HG02970 (cell line): ENCODE measurements at regions not wholly inside any gene's neighbourhood (a gene's known extent, or its start where the extent isn't known, plus 50 kb on each side); places are given as distances from the start of the nearest gene placed in this dataset.

ENCODE experiments used
- ATAC-seq: cut with Tn5 transposase; IDR thresholded peaks from one replicate; pipeline ENCODE4 v1.9.1; 2021; ENCODE audit warnings: mild to moderate bottlenecking, moderate library complexity, moderate number of reproducible peaks; ENCODE audit not compliant: unreplicated experiment, low FRiP score

GRCh38 chr12:88960213-88960878 is 380.1 kb upstream of the KITLG start:
- ATAC-seq, result no peak

DNA sequence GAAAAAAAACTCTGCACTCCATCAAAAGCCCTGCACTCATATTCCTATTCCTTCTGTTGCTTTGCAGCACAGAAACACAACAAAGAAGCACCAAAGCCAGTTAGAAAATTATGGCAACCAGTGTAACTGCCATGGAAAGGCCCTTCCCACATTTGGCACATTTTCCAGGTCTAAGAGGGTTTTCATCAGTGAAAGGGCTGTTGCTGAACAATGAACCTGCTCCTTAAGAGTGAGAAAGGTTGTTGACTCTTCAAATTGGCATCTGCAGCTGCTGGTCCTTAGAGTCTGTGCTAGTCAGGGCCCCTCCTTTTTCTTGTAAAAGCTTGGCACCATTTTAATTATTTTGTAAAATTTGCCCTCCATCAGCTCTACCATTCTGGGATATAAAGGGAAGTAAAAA is 378.7 kb upstream of the KITLG start:
- ATAC-seq, result no peak

GRCh38 chr12:88958153-88958552 is 377.9 kb upstream of the KITLG start:
- no peak for ATAC-seq

GRCh38 chr12:88957358-88957757 is 377.1 kb upstream of the KITLG start:
- ATAC-seq, result no peak

- no peak for ATAC-seq
These were observed 375.3 kb upstream of the KITLG start for GRCh38 chr12:88955531-88955930.

- no peak for ATAC-seq
These were observed 372.8 kb upstream of the KITLG start for GRCh38 chr12:88953029-88953586.

DNA sequence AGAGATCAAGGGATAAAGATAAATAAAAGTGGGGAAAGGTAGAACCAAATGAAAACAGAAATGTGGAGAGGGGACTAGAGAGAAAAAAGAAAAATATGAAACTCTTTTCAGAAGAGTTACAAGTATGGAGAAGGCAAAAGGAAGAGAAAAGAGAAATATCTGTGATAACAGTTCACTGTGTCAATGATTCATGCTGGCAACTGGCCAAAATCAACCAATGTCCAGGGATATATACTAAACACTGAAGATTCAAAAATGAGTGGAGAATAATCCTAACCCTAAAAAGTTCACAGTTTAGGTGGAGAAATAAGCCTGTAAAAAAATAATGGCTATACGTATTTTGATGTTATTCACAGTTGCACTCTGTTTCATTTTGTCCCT is 372.3 kb upstream of the KITLG start:
- ATAC-seq, result no peak

DNA sequence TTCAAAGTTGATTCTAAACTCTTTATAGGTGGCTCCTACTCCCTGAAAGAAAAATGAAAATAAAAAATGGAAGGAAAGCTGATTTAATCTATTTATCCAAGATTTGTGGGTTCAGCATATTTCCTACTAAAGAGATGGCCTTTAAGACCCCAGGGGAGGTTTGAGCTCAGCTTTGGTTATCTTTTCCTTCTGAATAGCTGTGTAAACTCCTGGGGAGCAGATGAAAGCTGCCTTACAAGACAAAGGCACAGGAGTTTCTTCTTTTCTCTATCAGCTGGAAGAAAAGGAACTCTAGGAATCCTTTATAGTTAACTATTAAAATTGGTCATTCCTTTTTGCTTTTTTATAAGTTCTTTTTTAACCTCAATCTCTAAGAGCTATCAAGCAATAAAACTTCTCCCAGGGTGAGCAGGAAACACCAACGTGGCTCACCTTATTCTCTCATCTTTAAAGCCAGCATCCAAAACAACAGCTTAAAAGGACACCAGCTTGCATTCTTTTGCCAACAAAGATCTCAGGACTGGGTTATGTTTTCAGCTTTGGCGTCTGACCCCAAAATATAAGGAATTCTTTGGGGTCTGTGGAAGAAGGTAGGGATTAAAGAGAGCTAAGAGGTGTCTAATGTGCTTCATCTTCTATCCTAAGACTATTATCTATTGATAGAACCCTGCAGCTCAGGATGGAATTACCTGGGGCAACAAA is 371.7 kb upstream of the KITLG start:
- no peak for ATAC-seq

GRCh38 chr12:88951177-88951576 is 370.9 kb upstream of the KITLG start:
- no peak for ATAC-seq

- ATAC-seq, result no peak
These were observed 367.3 kb upstream of the KITLG start for GRCh38 chr12:88947486-88948043.

GRCh38 chr12:88946372-88946997 is 366.2 kb upstream of the KITLG start:
- ATAC-seq, result no peak

GRCh38 chr12:88945051-88945732 is 364.9 kb upstream of the KITLG start:
- no peak for ATAC-seq

DNA sequence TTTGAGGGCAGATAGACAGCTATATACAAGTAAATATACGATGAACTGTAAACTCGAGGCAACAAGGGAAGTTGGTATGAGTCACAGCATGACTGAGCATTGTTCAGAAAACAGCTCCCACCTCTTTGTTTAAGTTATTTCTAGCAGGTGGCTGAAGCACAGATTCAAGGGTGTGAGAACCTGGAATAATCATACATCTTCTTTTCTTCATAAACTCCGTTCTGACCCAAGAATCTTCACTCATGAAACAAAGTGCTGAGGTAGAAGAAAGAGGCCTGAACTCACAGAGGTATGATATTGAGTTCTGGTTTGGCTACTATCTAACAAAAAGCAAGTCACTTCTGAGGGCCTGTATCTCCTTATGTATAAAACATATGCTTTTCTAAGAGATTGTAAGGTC is 364.1 kb upstream of the KITLG start:
- ATAC-seq, result no peak

- no peak for ATAC-seq
These were observed 360.6 kb upstream of the KITLG start for GRCh38 chr12:88940854-88941253.

- no peak for ATAC-seq
These were observed 355.6 kb upstream of the KITLG start for GRCh38 chr12:88935856-88936255.

- ATAC-seq, result no peak
These were observed 354.0 kb upstream of the KITLG start for GRCh38 chr12:88934163-88934747.

DNA sequence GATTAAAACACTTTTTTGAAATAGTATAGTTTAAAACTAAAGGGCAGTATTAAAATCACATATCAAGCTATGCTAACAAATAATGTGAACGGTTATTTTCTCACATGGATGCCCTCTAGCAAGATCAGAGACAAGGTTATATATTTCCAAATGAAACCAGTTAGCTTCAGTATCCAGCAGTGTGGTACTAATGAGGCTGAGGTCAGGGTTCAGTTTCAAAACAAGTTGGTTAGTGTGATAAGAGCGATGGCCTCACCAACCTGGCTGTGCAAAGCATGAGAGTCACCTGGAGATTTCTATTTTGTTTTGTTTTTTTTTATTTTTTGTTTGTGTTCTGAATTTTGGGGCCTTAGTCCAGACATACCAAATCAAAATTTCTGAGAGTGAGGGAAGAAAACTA is 352.2 kb upstream of the KITLG start:
- ATAC-seq, result no peak

- ATAC-seq, result no peak
These were observed 351.3 kb upstream of the KITLG start for GRCh38 chr12:88931598-88931997.

DNA sequence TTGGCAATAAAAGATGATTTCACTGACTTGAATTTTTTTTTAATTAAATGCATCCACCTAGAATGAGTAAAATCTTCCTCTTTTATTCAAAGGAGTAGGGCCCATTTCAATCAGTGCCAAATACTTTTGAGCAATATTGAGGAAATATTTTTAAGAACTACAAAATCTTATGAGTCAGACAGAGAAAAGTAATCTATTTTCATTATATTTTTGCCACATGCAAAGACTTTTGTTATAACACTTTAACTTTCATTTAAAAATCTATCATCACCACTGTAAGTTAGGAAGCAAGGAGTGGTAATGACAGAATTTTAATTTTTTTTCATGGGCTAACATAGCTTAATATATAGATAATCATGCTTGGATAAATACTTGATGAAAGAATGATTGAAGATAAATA is 345.2 kb upstream of the KITLG start:
- ATAC-seq, result no peak

GRCh38 chr12:88924162-88924561 is 343.9 kb upstream of the KITLG start:
- ATAC-seq, result no peak
